HCT116 (cell line): ENCODE measurements at regions not wholly inside any gene's neighbourhood (a gene's known extent, or its start where the extent isn't known, plus 50 kb on each side); places are given as distances from the start of the nearest gene placed in this dataset.

Experiments used
- ATAC-seq: fragments of 200-7000 bp; cut with Tn5 transposase; 2 replicates; pipeline ENCODE4 v1.9.1; 2020; ENCODE audit warnings: mild to moderate bottlenecking, moderate library complexity
- BruUV-seq: library from RNA; stranded (reverse); fragments of 400-500 nt; replicated peaks from 2 replicates; lab custom pipeline; 2021; lab: Mats Ljungman, UMichigan
- CTCF ChIA-PET: fragments of 300-600 bp; sonication (Branson Sonifier 250); formaldehyde crosslinking; loops from one replicate; lab custom pipeline; 2021; ENCODE audit warnings: antibody characterized with exemption; lab: Charles Lee
- POLR2A ChIA-PET: fragments of 300-600, 350-600 bp; sonication (Branson Sonifier 250); formaldehyde crosslinking; loops from one replicate; lab custom pipeline; 2021; ENCODE audit warnings: antibody characterized with exemption; lab: Charles Lee
- RAD21 ChIA-PET, 2 experiments: fragments of 300-600 bp; sonication (Branson Sonifier 250); formaldehyde crosslinking; loops; one replicate each; lab custom pipeline; 2023; ENCODE audit warnings: low total read pairs in 2 of 2; ENCODE audit not compliant: uncharacterized antibody in 2 of 2, unreplicated experiment in 2 of 2, low non-redundant PET in 1 of 2; lab: Charles Lee
- DNase-seq: peaks from one replicate; pipeline ENCODE4 v3.0.0-alpha.2; 2010; ENCODE audit warnings: low read depth, low spot score
- H2AFZ ChIP-seq: fragments of 200-600 bp; shearing (Covaris generic), sonication (generic); 2 replicates; pipeline ENCODE4 v1.6.1; 2017; ENCODE audit warnings: low read depth, mixed run types, mixed read lengths, antibody characterized with exemption, low read length; ENCODE audit not compliant: poor library complexity, severe bottlenecking
- H3K27ac ChIP-seq: 2 replicates; pipeline ENCODE4 v1.5.1; 2012; ENCODE audit warnings: low read depth, low read length
- H3K27me3 ChIP-seq: fragments of 200-600 bp; sonication (generic); 2 replicates; pipeline ENCODE4 v1.6.1; 2016; ENCODE audit warnings: mixed run types, low read length, mixed read lengths; ENCODE audit not compliant: insufficient read depth
- H3K36me3 ChIP-seq, 2 experiments: fragments of 200-500 bp in 1 of 2; fragments of 200-600 bp in 1 of 2; sonication (Bioruptor generic) in 1 of 2; sonication (generic) in 1 of 2; 2 replicates each; pipeline versions ENCODE4 v1.5.1 to v1.6.1; 2014 to 2016; ENCODE audit warnings: low read length in 2 of 2, inconsistent platforms in 1 of 2, mixed read lengths in 1 of 2, mixed run types in 1 of 2; ENCODE audit not compliant: insufficient read depth in 2 of 2, control insufficient read depth in 1 of 2
- H3K4me1 ChIP-seq, 2 experiments: fragments of 200-600 bp in 1 of 2; sonication (generic) in 1 of 2; 2 replicates each; pipeline versions ENCODE4 v1.5.1 to v1.6.1; 2012 to 2017; ENCODE audit warnings: low read length in 2 of 2, inconsistent platforms in 1 of 2, mild to moderate bottlenecking in 1 of 2, mixed read lengths in 1 of 2, mixed run types in 1 of 2, moderate library complexity in 1 of 2; ENCODE audit not compliant: insufficient read depth in 2 of 2, control insufficient read depth in 1 of 2
- H3K4me2 ChIP-seq: fragments of 200-600 bp; sonication (generic); 2 replicates; pipeline ENCODE4 v1.6.1; 2017; ENCODE audit warnings: mixed run types, low read length, mixed read lengths
- H3K4me3 ChIP-seq, 2 experiments: fragments of 200-600 bp in 1 of 2; sonication (generic) in 1 of 2; replicated peaks in 1 of 2; 2 replicates each; pipeline ENCODE4 v1.5.1; 2011 to 2016; ENCODE audit warnings: low read length in 2 of 2, control low read depth in 1 of 2, low read depth in 1 of 2, mild to moderate bottlenecking in 1 of 2, mixed read lengths in 1 of 2, mixed run types in 1 of 2
- H3K79me2 ChIP-seq: fragments of 200-600 bp; sonication (generic); 2 replicates; pipeline ENCODE4 v1.6.1; 2017; ENCODE audit warnings: mild to moderate bottlenecking, mixed run types, low read length, moderate library complexity, mixed read lengths; ENCODE audit not compliant: insufficient read depth
- H3K9ac ChIP-seq: fragments of 200-600 bp; sonication (generic); 2 replicates; pipeline ENCODE4 v1.6.1; 2016; ENCODE audit warnings: low read length, mixed read lengths
- H3K9me2 ChIP-seq: fragments of 200-600 bp; sonication (generic), shearing (Covaris generic); 2 replicates; pipeline ENCODE4 v1.6.1; 2017; ENCODE audit warnings: mixed run types, mild to moderate bottlenecking, moderate library complexity; ENCODE audit not compliant: insufficient read depth
- H3K9me3 ChIP-seq, 2 experiments: fragments of 200-500 bp in 1 of 2; fragments of 200-600 bp in 1 of 2; sonication (Bioruptor generic) in 1 of 2; sonication (generic) in 1 of 2; 2 replicates each; pipeline ENCODE4 v1.6.1; 2014 to 2017; ENCODE audit warnings: low read length in 2 of 2, mixed read lengths in 2 of 2, inconsistent platforms in 1 of 2, low read depth in 1 of 2, mild to moderate bottlenecking in 1 of 2, mixed run types in 1 of 2, moderate library complexity in 1 of 2; ENCODE audit not compliant: control insufficient read depth in 1 of 2, insufficient read depth in 1 of 2
- H4K20me1 ChIP-seq: fragments of 200-600 bp; sonication (generic), shearing (Covaris generic); 2 replicates; pipeline ENCODE4 v1.6.1; 2017; ENCODE audit warnings: mixed run types, mild to moderate bottlenecking, moderate library complexity; ENCODE audit not compliant: insufficient read depth
- CBX3 ChIP-seq: IDR thresholded peaks from 2 replicates; pipeline ENCODE4 v1.6.1; 2012; ENCODE audit warnings: low read depth
- CEBPB ChIP-seq: IDR thresholded peaks from 2 replicates; pipeline ENCODE4 v1.6.1; 2012; ENCODE audit warnings: low read depth
- CTCF ChIP-seq, 3 experiments: fragments of 200-600 bp in 1 of 3; sonication (generic) in 1 of 3; IDR thresholded peaks in 2 of 3; conservative IDR thresholded peaks in 1 of 3; 2 replicates each; pipeline ENCODE4 v1.5.1; 2012 to 2017; ENCODE audit warnings: low read depth in 2 of 3, low read length in 2 of 3, antibody characterized with exemption in 1 of 3, borderline replicate concordance in 1 of 3, control low read depth in 1 of 3, mild to moderate bottlenecking in 1 of 3, mixed read lengths in 1 of 3, mixed run types in 1 of 3, moderate library complexity in 1 of 3; ENCODE audit not compliant: insufficient read depth in 1 of 3
- EGR1 ChIP-seq: IDR thresholded peaks from 2 replicates; pipeline ENCODE4 v1.6.1; 2012; ENCODE audit warnings: low read depth
- ELF1 ChIP-seq: IDR thresholded peaks from 2 replicates; pipeline ENCODE4 v1.6.1; 2012; ENCODE audit warnings: low read depth, borderline replicate concordance
- FOSL1 ChIP-seq: IDR thresholded peaks from 2 replicates; pipeline ENCODE4 v1.6.1; 2012; ENCODE audit warnings: low read depth
- POLR2A ChIP-seq: IDR thresholded peaks from 2 replicates; pipeline ENCODE4 v1.7.0; 2011; ENCODE audit warnings: borderline replicate concordance; ENCODE audit not compliant: insufficient read depth, insufficient read length; ENCODE audit errors: extremely low read depth
- POLR2AphosphoS5 ChIP-seq: IDR thresholded peaks from 2 replicates; pipeline ENCODE4 v1.6.1; 2011; ENCODE audit warnings: mild to moderate bottlenecking, low read depth, low read length, moderate library complexity
- RAD21 ChIP-seq: IDR thresholded peaks from 2 replicates; pipeline ENCODE4 v1.6.1; 2012; ENCODE audit warnings: low read depth, mild to moderate bottlenecking
- YY1 ChIP-seq: IDR thresholded peaks from 2 replicates; pipeline ENCODE4 v1.6.1; 2011; ENCODE audit warnings: low read length, low read depth, moderate library complexity, mild to moderate bottlenecking; ENCODE audit not compliant: insufficient replicate concordance; ENCODE audit errors: extremely low read depth
- ZFX ChIP-seq: fragments of 450-650 bp; IDR thresholded peaks from 2 replicates; pipeline ENCODE4 v1.6.1; 2017
- intact Hi-C: fragments of 100-400 bp; cut with micrococcal nuclease; formaldehyde crosslinking; loops from 2 replicates; pipeline ENCODE4 v1.10.0; 2022
- TF ChIP-seq, protein P1 (sequence below): IDR thresholded peaks from 2 replicates; pipeline ENCODE4 v1.6.1; 2011; ENCODE audit warnings: mild to moderate bottlenecking, low read length, moderate library complexity; ENCODE audit not compliant: insufficient replicate concordance; ENCODE audit errors: extremely low read depth
- TF ChIP-seq, protein P2 (sequence below): IDR thresholded peaks from 2 replicates; pipeline ENCODE4 v1.6.1; 2012; ENCODE audit warnings: low read depth

DNA sequence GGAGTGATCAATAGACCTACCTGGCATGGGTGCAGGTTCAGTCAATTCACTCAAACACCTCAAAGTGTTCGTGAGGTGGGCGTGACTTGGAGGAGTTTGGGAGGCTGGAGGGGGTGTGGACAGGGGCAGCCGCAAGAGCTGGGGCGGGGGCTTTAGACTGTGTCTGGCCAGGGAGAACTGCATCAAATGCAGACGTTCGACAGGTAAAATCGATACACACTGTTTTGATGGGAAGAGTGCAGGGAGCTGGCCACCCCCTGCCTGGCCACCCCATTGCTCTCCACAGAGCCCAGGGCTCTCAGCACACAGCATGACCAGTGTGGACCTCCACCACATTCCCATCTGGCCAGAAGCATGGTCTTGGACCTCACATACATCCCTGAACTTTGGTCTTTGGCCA is 412.1 kb downstream of the OCA2 start:
- Histone ChIP-seq H3K9me2 (no peaks in the 10 kb centered on the region), H3K4me2 (no peak overlapping the region), H3K36me3 (no peaks in the 10 kb centered on the region), H3K79me2 (no peaks in the 10 kb centered on the region), H3K4me3 (no peak overlapping the region), H3K27ac (no peak overlapping the region), H3K27me3 (no peaks in the 10 kb centered on the region), H3K9ac (no peak overlapping the region), H3K4me1 (no peaks in the 10 kb centered on the region), H2AFZ (no peak overlapping the region), H3K9me3 (peaks cover 4 to 43% of the 10 kb centered on the region in 2 experiments; a peak in 2 of 4 replicates), H4K20me1 (no peaks in the 10 kb centered on the region)
- DNase-seq (no peak), ATAC-seq (no peak)
- intact Hi-C loops = no loop called here
- no TSS peak for BruUV-seq
- ChIA-PET POLR2A (no interaction called here), CTCF (no interaction called here), RAD21 (no interaction called here)
- TF ChIP-seq POLR2AphosphoS5 (no peak), POLR2A (no peak), YY1 (no peak)

DNA sequence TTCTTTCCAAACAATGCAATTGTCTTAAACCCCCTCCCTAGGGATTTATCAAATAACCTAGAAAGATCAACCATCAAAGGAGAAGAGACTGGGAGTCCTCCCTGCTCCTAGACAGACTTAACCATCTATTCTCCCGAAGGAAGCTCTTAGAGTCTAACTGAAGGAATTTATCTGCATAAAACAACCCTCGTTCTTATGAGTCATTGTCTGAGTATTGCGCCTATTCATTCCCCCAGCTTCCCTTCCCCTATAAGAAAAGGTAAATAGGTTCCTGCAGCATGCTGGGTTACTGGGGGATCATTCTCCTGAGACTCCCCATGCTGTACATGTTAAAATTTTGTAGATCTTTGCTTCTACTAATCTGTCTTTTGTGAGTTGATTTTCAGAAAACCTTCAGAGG is 412.7 kb downstream of the OCA2 start:
- no peak overlapping the region for H3K4me3 ChIP-seq
- POLR2A ChIA-PET = no interaction called here
- no peaks in the 10 kb centered on the region for H3K4me1 ChIP-seq
- H3K27ac ChIP-seq = no peak overlapping the region
- no TSS peak for BruUV-seq
- no peak overlapping the region for H2AFZ ChIP-seq
- no peaks in the 10 kb centered on the region for H3K27me3 ChIP-seq
- intact Hi-C loops = no loop called here
- DNase-seq (no peak), ATAC-seq (no peak)
- no peaks in the 10 kb centered on the region for H3K79me2 ChIP-seq
- no peaks in the 10 kb centered on the region for H3K9me2 ChIP-seq
- peaks cover 4 to 39% of the 10 kb centered on the region in 2 experiments; a peak in 2 of 4 replicates for H3K9me3 ChIP-seq
- CTCF ChIA-PET = no interaction called here
- H4K20me1 ChIP-seq = no peaks in the 10 kb centered on the region
- no peaks in the 10 kb centered on the region for H3K36me3 ChIP-seq
- no peak overlapping the region for H3K4me2 ChIP-seq
- no peak overlapping the region for H3K9ac ChIP-seq
- RAD21 ChIA-PET = no interaction called here
- no peak for TF ChIP-seq EGR1
- TF ChIP-seq POLR2A = no peak
- TF ChIP-seq CTCF (IDR thresholded peaks at IDR 0.05 in 2 of 3, conservative IDR thresholded peaks at IDR 0.05 in 1 of 3; ENCODE audit: borderline replicate concordance in 1 of 3, insufficient read depth in 1 of 3, low read depth in 2 of 3, low read length in 2 of 3) = no peak
- TF ChIP-seq, protein P1, sequence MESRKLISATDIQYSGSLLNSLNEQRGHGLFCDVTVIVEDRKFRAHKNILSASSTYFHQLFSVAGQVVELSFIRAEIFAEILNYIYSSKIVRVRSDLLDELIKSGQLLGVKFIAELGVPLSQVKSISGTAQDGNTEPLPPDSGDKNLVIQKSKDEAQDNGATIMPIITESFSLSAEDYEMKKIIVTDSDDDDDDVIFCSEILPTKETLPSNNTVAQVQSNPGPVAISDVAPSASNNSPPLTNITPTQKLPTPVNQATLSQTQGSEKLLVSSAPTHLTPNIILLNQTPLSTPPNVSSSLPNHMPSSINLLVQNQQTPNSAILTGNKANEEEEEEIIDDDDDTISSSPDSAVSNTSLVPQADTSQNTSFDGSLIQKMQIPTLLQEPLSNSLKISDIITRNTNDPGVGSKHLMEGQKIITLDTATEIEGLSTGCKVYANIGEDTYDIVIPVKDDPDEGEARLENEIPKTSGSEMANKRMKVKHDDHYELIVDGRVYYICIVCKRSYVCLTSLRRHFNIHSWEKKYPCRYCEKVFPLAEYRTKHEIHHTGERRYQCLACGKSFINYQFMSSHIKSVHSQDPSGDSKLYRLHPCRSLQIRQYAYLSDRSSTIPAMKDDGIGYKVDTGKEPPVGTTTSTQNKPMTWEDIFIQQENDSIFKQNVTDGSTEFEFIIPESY = no peak
- TF ChIP-seq CBX3 = no peak
- no peak for TF ChIP-seq ZFX
- no peak for TF ChIP-seq YY1
- TF ChIP-seq ELF1 = no peak
- TF ChIP-seq CEBPB = no peak
- no peak for TF ChIP-seq FOSL1
- TF ChIP-seq, protein P2, sequence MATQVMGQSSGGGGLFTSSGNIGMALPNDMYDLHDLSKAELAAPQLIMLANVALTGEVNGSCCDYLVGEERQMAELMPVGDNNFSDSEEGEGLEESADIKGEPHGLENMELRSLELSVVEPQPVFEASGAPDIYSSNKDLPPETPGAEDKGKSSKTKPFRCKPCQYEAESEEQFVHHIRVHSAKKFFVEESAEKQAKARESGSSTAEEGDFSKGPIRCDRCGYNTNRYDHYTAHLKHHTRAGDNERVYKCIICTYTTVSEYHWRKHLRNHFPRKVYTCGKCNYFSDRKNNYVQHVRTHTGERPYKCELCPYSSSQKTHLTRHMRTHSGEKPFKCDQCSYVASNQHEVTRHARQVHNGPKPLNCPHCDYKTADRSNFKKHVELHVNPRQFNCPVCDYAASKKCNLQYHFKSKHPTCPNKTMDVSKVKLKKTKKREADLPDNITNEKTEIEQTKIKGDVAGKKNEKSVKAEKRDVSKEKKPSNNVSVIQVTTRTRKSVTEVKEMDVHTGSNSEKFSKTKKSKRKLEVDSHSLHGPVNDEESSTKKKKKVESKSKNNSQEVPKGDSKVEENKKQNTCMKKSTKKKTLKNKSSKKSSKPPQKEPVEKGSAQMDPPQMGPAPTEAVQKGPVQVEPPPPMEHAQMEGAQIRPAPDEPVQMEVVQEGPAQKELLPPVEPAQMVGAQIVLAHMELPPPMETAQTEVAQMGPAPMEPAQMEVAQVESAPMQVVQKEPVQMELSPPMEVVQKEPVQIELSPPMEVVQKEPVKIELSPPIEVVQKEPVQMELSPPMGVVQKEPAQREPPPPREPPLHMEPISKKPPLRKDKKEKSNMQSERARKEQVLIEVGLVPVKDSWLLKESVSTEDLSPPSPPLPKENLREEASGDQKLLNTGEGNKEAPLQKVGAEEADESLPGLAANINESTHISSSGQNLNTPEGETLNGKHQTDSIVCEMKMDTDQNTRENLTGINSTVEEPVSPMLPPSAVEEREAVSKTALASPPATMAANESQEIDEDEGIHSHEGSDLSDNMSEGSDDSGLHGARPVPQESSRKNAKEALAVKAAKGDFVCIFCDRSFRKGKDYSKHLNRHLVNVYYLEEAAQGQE = no peak
- TF ChIP-seq RAD21 = no peak
